ENCODE measurements at regions not wholly inside any gene's neighbourhood (a gene's known extent, or its start where the extent isn't known, plus 50 kb on each side); places are given as distances from the start of the nearest gene placed in this dataset.
"Not testable (repeated sequence)": the region's sequence is repeated elsewhere in the genome, so short reads cannot be mapped to it uniquely, and the experiment has no call there.

GRCh38 chr3:189014526-189014925, 157.2 kb upstream of the TPRG1 start:
- H3K4me3 ChIP-seq (ENCODE audit: low read depth, low read length), result no peak overlapping the region
- no peak for DNase-seq (ENCODE audit: low read depth)
- in situ Hi-C loops (cut with HindIII; ENCODE audit: low sequenced_read_pairs), result no loop called here
- no peak for TF ChIP-seq CTCF (IDR thresholded peaks at IDR 0.05; ENCODE audit: low read depth, low read length, missing control alignments)

GRCh38 chr3:189022576-189023466, 148.9 kb upstream of the TPRG1 start:
- H3K4me3 ChIP-seq (ENCODE audit: low read depth, low read length); in situ Hi-C loops (cut with HindIII; ENCODE audit: low sequenced_read_pairs); DNase-seq (ENCODE audit: low read depth): not testable (repeated sequence)

GRCh38 chr3:189025866-189026265, 145.9 kb upstream of the TPRG1 start:
- H3K4me3 ChIP-seq (ENCODE audit: low read depth, low read length), result no peak overlapping the region
- in situ Hi-C loops (cut with HindIII; ENCODE audit: low sequenced_read_pairs), result no loop called here
- DNase-seq (ENCODE audit: low read depth), result no peak
- no peak for TF ChIP-seq CTCF (IDR thresholded peaks at IDR 0.05; ENCODE audit: low read depth, low read length, missing control alignments)

- DNase-seq (ENCODE audit: low read depth), result no peak
- no peak overlapping the region for H3K4me3 ChIP-seq (ENCODE audit: low read depth, low read length)
- in situ Hi-C loops (cut with HindIII; ENCODE audit: low sequenced_read_pairs), result no loop called here
- TF ChIP-seq CTCF (IDR thresholded peaks at IDR 0.05; ENCODE audit: low read depth, low read length, missing control alignments), result no peak
These were observed 144.1 kb upstream of the TPRG1 start for GRCh38 chr3:189027626-189028155.

GRCh38 chr3:189038773-189039745, 132.7 kb upstream of the TPRG1 start:
- no peak for TF ChIP-seq CTCF (IDR thresholded peaks at IDR 0.05; ENCODE audit: low read depth, low read length, missing control alignments)
- in situ Hi-C loops (cut with HindIII; ENCODE audit: low sequenced_read_pairs), result no loop called here
- H3K4me3 ChIP-seq (ENCODE audit: low read depth, low read length), result no peak overlapping the region
- DNase-seq (ENCODE audit: low read depth), result no peak

- H3K4me3 ChIP-seq (ENCODE audit: low read depth, low read length), result no peak overlapping the region
- no peak for TF ChIP-seq CTCF (IDR thresholded peaks at IDR 0.05; ENCODE audit: low read depth, low read length, missing control alignments)
- in situ Hi-C loops (cut with HindIII; ENCODE audit: low sequenced_read_pairs), result no loop called here
- no peak for DNase-seq (ENCODE audit: low read depth)
These were observed 131.0 kb upstream of the TPRG1 start for GRCh38 chr3:189040656-189041335.
